HCT116 (cell line): ENCODE measurements at regions not wholly inside any gene's neighbourhood (a gene's known extent, or its start where the extent isn't known, plus 50 kb on each side); places are given as distances from the start of the nearest gene placed in this dataset.

Experiments
- ATAC-seq: fragments of 200-7000 bp; cut with Tn5 transposase; 2 replicates; pipeline ENCODE4 v1.9.1; 2020; ENCODE audit warnings: mild to moderate bottlenecking, moderate library complexity
- BruUV-seq: library from RNA; stranded (reverse); fragments of 400-500 nt; replicated peaks from 2 replicates; lab custom pipeline; 2021; lab: Mats Ljungman, UMichigan
- CTCF ChIA-PET: fragments of 300-600 bp; sonication (Branson Sonifier 250); formaldehyde crosslinking; loops from one replicate; lab custom pipeline; 2021; ENCODE audit warnings: antibody characterized with exemption; lab: Charles Lee
- POLR2A ChIA-PET: fragments of 300-600, 350-600 bp; sonication (Branson Sonifier 250); formaldehyde crosslinking; loops from one replicate; lab custom pipeline; 2021; ENCODE audit warnings: antibody characterized with exemption; lab: Charles Lee
- RAD21 ChIA-PET, 2 experiments: fragments of 300-600 bp; sonication (Branson Sonifier 250); formaldehyde crosslinking; loops; one replicate each; lab custom pipeline; 2023; ENCODE audit warnings: low total read pairs in 2 of 2; ENCODE audit not compliant: uncharacterized antibody in 2 of 2, unreplicated experiment in 2 of 2, low non-redundant PET in 1 of 2; lab: Charles Lee
- DNase-seq: peaks from one replicate; pipeline ENCODE4 v3.0.0-alpha.2; 2010; ENCODE audit warnings: low read depth, low spot score
- H2AFZ ChIP-seq: fragments of 200-600 bp; shearing (Covaris generic), sonication (generic); 2 replicates; pipeline ENCODE4 v1.6.1; 2017; ENCODE audit warnings: low read depth, mixed run types, mixed read lengths, antibody characterized with exemption, low read length; ENCODE audit not compliant: poor library complexity, severe bottlenecking
- H3K27ac ChIP-seq: 2 replicates; pipeline ENCODE4 v1.5.1; 2012; ENCODE audit warnings: low read depth, low read length
- H3K27me3 ChIP-seq: fragments of 200-600 bp; sonication (generic); 2 replicates; pipeline ENCODE4 v1.6.1; 2016; ENCODE audit warnings: mixed run types, low read length, mixed read lengths; ENCODE audit not compliant: insufficient read depth
- H3K36me3 ChIP-seq, 2 experiments: fragments of 200-500 bp in 1 of 2; fragments of 200-600 bp in 1 of 2; sonication (Bioruptor generic) in 1 of 2; sonication (generic) in 1 of 2; 2 replicates each; pipeline versions ENCODE4 v1.5.1 to v1.6.1; 2014 to 2016; ENCODE audit warnings: low read length in 2 of 2, inconsistent platforms in 1 of 2, mixed read lengths in 1 of 2, mixed run types in 1 of 2; ENCODE audit not compliant: insufficient read depth in 2 of 2, control insufficient read depth in 1 of 2
- H3K4me1 ChIP-seq, 2 experiments: fragments of 200-600 bp in 1 of 2; sonication (generic) in 1 of 2; 2 replicates each; pipeline versions ENCODE4 v1.5.1 to v1.6.1; 2012 to 2017; ENCODE audit warnings: low read length in 2 of 2, inconsistent platforms in 1 of 2, mild to moderate bottlenecking in 1 of 2, mixed read lengths in 1 of 2, mixed run types in 1 of 2, moderate library complexity in 1 of 2; ENCODE audit not compliant: insufficient read depth in 2 of 2, control insufficient read depth in 1 of 2
- H3K4me2 ChIP-seq: fragments of 200-600 bp; sonication (generic); 2 replicates; pipeline ENCODE4 v1.6.1; 2017; ENCODE audit warnings: mixed run types, low read length, mixed read lengths
- H3K4me3 ChIP-seq, 2 experiments: fragments of 200-600 bp in 1 of 2; sonication (generic) in 1 of 2; replicated peaks in 1 of 2; 2 replicates each; pipeline ENCODE4 v1.5.1; 2011 to 2016; ENCODE audit warnings: low read length in 2 of 2, control low read depth in 1 of 2, low read depth in 1 of 2, mild to moderate bottlenecking in 1 of 2, mixed read lengths in 1 of 2, mixed run types in 1 of 2
- H3K79me2 ChIP-seq: fragments of 200-600 bp; sonication (generic); 2 replicates; pipeline ENCODE4 v1.6.1; 2017; ENCODE audit warnings: mild to moderate bottlenecking, mixed run types, low read length, moderate library complexity, mixed read lengths; ENCODE audit not compliant: insufficient read depth
- H3K9ac ChIP-seq: fragments of 200-600 bp; sonication (generic); 2 replicates; pipeline ENCODE4 v1.6.1; 2016; ENCODE audit warnings: low read length, mixed read lengths
- H3K9me2 ChIP-seq: fragments of 200-600 bp; sonication (generic), shearing (Covaris generic); 2 replicates; pipeline ENCODE4 v1.6.1; 2017; ENCODE audit warnings: mixed run types, mild to moderate bottlenecking, moderate library complexity; ENCODE audit not compliant: insufficient read depth
- H3K9me3 ChIP-seq, 2 experiments: fragments of 200-500 bp in 1 of 2; fragments of 200-600 bp in 1 of 2; sonication (Bioruptor generic) in 1 of 2; sonication (generic) in 1 of 2; 2 replicates each; pipeline ENCODE4 v1.6.1; 2014 to 2017; ENCODE audit warnings: low read length in 2 of 2, mixed read lengths in 2 of 2, inconsistent platforms in 1 of 2, low read depth in 1 of 2, mild to moderate bottlenecking in 1 of 2, mixed run types in 1 of 2, moderate library complexity in 1 of 2; ENCODE audit not compliant: control insufficient read depth in 1 of 2, insufficient read depth in 1 of 2
- H4K20me1 ChIP-seq: fragments of 200-600 bp; sonication (generic), shearing (Covaris generic); 2 replicates; pipeline ENCODE4 v1.6.1; 2017; ENCODE audit warnings: mixed run types, mild to moderate bottlenecking, moderate library complexity; ENCODE audit not compliant: insufficient read depth
- EZH2phosphoT487 ChIP-seq: fragments of 200-600 bp; IDR thresholded peaks from 2 replicates; pipeline ENCODE4 v1.6.1; 2018; ENCODE audit warnings: antibody characterized with exemption, borderline replicate concordance
- JUND ChIP-seq: IDR thresholded peaks from 2 replicates; pipeline ENCODE4 v1.6.1; 2012
- RAD21 ChIP-seq: IDR thresholded peaks from 2 replicates; pipeline ENCODE4 v1.6.1; 2012; ENCODE audit warnings: low read depth, mild to moderate bottlenecking
- SRF ChIP-seq: IDR thresholded peaks from 2 replicates; pipeline ENCODE4 v1.6.1; 2012; ENCODE audit warnings: low read depth
- intact Hi-C: fragments of 100-400 bp; cut with micrococcal nuclease; formaldehyde crosslinking; loops from 2 replicates; pipeline ENCODE4 v1.10.0; 2022
- TF ChIP-seq, protein P1 (sequence below): IDR thresholded peaks from 2 replicates; pipeline ENCODE4 v1.6.1; 2012

DNA sequence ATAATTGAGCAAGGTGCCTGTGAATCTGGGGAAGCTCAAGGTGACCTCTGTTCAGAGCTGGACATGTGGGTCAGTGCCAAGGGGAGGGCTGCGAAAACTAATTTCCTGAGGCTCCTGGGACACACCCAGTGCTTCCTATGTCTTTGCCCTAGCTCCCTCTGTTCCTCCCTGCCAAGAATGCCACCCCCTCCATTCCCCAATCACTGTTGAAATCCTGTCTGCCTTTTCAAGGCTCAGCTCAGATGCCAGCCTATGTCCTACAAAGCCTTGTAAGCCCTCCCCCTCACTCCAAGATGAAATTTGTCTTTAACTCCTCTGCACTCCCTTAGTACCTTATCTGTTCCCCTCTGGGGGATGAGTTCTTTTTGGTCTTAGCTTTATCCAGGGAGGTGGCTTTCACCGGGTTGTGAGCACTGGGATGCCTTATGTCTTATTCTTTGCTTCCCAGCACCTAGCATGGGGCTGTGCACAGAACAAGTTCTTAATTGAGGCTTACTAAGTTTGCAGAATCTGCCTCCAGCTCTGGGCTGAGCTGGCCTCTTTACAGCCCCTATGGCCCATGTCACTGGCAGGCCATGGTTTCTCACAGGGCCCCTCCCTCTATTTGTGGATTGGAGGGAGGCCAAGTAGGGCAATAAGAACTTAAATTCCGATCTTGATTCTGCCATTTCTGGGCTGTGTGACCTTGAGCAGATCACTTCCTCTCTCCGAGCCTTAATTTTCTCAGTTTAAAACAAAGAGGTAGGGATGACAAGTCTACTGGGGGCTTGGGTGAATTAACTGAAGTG is 51.5 kb upstream of the EPB41L1 start:
- H3K79me2 ChIP-seq: no peaks in the 10 kb centered on the region
- no peak overlapping the region for H2AFZ ChIP-seq
- no TSS peak for BruUV-seq
- no peaks in the 10 kb centered on the region for H4K20me1 ChIP-seq
- DNase-seq (no peak), ATAC-seq (peak; percentile 52)
- H3K9ac ChIP-seq: no peak overlapping the region
- CTCF ChIA-PET: interaction anchor here (1.0 to 1.1 kb wide), 2 partner anchors 11 to 17 kb away, joined by 3 read pairs; no protein-coding TSS in a partner anchor
- no peak for TF ChIP-seq SRF
- TF ChIP-seq RAD21: no peak
- no peak for TF ChIP-seq EZH2phosphoT487
- TF ChIP-seq, protein P1, sequence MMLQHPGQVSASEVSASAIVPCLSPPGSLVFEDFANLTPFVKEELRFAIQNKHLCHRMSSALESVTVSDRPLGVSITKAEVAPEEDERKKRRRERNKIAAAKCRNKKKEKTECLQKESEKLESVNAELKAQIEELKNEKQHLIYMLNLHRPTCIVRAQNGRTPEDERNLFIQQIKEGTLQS: no peak
- no peak for TF ChIP-seq JUND
- H3K4me3 ChIP-seq: no peak overlapping the region
- peaks cover 24 to 54% of the 10 kb centered on the region in 2 experiments; a peak in 3 of 4 replicates for H3K4me1 ChIP-seq
- no peaks in the 10 kb centered on the region for H3K9me2 ChIP-seq
- peak overlapping the region; percentile 26 for H3K4me2 ChIP-seq
- H3K27me3 ChIP-seq: no peaks in the 10 kb centered on the region
- no peak overlapping the region; the same call in 1 of the 2 replicates for H3K27ac ChIP-seq
- POLR2A ChIA-PET: interaction anchor here (0.6 to 1.6 kb wide), 3 partner anchors 8 to 106 kb away, joined by 3 to 4 read pairs (median 4); no protein-coding TSS in a partner anchor
- intact Hi-C loops: no loop called here
- RAD21 ChIA-PET: no interaction called here
- H3K9me3 ChIP-seq: no peaks in the 10 kb centered on the region
- no peaks in the 10 kb centered on the region for H3K36me3 ChIP-seq

DNA sequence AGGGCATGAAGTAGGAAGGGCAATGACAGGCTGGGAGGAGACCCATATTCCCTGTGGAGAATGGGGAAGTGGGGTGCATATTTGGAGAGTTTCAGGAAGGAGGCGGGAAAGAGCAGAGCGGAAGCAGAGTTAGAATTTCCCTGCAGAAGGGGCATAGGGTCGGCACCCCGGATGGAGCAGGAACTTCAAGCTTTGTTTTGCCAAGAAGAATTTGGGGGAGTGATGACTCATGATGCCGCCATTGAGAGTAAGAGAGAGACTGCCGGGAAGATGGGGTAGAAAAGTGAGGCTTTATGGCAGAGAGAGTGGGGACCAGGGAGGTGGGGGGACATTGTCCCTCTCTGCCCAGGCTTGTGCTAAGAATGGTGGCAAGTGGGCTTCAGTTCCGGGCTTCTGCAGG is 50.3 kb upstream of the EPB41L1 start:
- no peaks in the 10 kb centered on the region for H3K27me3 ChIP-seq
- H3K4me2 ChIP-seq: no peak overlapping the region
- H3K9me3 ChIP-seq: no peaks in the 10 kb centered on the region
- H3K9ac ChIP-seq: no peak overlapping the region
- intact Hi-C loops: no loop called here
- RAD21 ChIA-PET: no interaction called here
- CTCF ChIA-PET: no interaction called here
- POLR2A ChIA-PET: no interaction called here
- DNase-seq (no peak), ATAC-seq (no peak)
- H2AFZ ChIP-seq: no peak overlapping the region
- H3K9me2 ChIP-seq: no peaks in the 10 kb centered on the region
- no peaks in the 10 kb centered on the region for H3K36me3 ChIP-seq
- no peaks in the 10 kb centered on the region for H4K20me1 ChIP-seq
- H3K79me2 ChIP-seq: no peaks in the 10 kb centered on the region
- TF ChIP-seq JUND (no peak), EZH2phosphoT487 (no peak)
- H3K4me3 ChIP-seq: no peak overlapping the region
- no peak overlapping the region for H3K27ac ChIP-seq
- no TSS peak for BruUV-seq
- peaks cover 22 to 49% of the 10 kb centered on the region in 2 experiments; a peak in 3 of 4 replicates for H3K4me1 ChIP-seq
